ENCODE measurements at regions not wholly inside any gene's neighbourhood (a gene's known extent, or its start where the extent isn't known, plus 50 kb on each side); places are given as distances from the start of the nearest gene placed in this dataset.

GRCh38 chr10:129089341-129089740, 377.7 kb upstream of the MGMT start:
- no peak for DNase-seq (ENCODE audit: low spot score)

- DNase-seq (ENCODE audit: low spot score), result no peak
These were observed 376.9 kb upstream of the MGMT start for GRCh38 chr10:129090165-129090564.

DNA sequence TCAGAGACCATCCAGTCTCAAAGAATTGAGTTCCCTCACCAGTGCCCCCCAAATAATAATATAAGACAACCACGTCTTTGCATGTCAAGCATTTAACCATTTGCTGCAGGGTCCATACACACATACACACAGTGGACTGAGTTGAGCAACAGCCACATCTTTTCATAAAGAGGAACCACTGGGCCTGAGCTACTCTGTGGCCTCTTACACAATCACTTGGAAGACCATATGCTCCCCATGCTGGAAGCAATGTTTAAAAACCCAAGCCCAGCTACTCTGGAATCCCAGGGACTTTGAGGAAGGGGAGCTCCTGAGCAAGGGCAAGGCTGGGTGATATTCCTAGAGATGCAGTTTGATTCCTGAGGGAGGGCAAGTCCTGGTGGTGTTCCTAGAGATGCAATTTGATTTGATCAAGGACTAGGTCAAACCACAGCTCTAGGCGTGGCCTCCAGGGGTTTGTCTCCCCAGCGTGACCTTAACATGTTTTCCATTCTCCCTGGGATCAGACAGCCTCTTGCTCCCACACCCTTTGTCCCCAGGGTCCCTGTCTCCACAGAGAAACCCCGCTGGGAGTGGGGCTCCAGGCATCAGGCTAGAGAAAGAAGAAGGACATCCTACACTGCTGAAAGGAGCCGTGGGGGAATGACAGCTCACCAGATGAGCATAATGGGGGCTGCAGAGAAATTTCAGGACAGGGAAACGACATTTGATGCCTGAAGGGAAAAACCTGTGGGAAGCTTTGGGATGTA, 376.2 kb upstream of the MGMT start:
- DNase-seq (ENCODE audit: low spot score), result no peak

DNA sequence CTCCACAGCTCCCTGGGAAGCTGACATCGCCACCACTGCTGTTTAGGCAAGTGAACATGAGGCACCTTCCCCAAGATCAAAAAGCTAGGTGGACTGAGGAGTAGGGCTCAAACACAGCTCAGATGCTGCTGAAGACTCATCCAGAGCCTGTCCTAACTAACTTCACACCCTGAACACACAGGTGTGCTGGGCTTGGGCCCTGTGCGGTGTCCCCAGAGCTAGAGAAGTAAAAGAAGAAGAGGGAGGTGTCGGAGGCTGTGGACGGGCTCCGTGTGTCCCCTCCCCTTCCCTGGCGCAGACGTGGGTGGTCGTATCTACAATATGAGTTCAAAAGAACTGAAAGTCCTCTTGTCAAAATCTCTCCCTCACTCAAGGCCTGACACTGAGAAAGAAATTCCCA, 373.4 kb upstream of the MGMT start:
- no peak for DNase-seq (ENCODE audit: low spot score)

DNA sequence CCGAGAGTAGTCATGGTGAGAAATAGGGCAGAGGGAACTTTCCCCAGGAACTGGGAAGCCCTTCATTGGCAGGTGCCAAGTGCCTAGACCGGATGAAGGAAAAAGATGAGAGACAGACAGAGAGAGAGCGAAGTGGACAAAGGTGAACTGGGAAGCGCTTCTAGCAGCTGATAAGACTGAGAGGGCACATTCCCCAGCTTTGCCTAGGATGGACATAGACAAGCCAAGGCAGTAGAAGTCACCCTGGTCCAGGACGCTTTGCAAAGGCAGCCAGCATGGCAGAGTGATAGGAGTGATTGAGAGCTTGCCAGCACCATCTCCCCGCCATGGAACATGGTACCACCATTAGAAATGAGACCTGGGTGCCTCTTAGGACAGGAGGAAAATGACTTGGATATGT, 372.8 kb upstream of the MGMT start:
- no peak for DNase-seq (ENCODE audit: low spot score)

DNA sequence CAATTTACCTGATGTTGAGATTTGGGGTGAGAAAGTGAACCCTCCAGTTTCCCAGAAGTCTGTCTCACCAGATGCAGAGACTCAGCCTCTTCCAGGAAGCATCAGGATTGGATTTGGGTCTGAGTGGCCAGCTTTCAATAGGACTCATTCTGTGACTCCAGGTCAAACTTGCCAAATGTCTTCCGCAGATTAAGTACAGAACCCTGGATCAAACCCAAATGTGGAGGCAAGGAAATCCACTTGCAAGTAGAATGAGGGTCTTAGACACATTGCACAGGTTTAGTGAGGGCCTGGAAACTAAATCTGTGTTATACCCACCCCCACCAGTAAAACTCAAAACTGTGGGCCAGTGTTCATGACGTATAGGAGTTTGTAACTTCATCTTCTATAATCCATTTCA, 372.2 kb upstream of the MGMT start:
- DNase-seq (ENCODE audit: low spot score), result no peak

DNA sequence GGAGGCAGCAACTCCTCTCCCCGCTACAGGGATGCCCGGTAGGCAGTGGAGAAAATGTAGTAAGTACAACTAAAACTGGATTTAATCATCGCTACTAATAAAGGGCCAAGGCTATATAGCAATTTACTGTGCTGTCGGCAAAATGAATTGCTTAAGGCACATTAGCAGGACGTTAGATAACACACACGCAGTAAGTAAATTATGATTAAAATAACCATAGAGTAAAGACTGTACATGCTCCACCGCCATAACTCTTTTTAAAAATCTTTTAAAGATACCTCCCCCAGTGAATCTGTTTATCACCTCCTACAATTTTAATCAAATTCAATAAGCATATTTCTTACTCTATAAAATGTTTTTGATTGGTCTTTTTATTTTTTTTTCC, 371.4 kb upstream of the MGMT start:
- DNase-seq (ENCODE audit: low spot score), result no peak

- DNase-seq (ENCODE audit: low spot score), result peak; percentile 63
These were observed 370.7 kb upstream of the MGMT start for GRCh38 chr10:129096065-129096984.

- DNase-seq (ENCODE audit: low spot score), result no peak
These were observed 369.2 kb upstream of the MGMT start for GRCh38 chr10:129097776-129098330.

GRCh38 chr10:129098517-129098916, 368.5 kb upstream of the MGMT start:
- DNase-seq (ENCODE audit: low spot score), result no peak

- no peak for DNase-seq (ENCODE audit: low spot score)
These were observed 367.6 kb upstream of the MGMT start for GRCh38 chr10:129099486-129099885.

DNA sequence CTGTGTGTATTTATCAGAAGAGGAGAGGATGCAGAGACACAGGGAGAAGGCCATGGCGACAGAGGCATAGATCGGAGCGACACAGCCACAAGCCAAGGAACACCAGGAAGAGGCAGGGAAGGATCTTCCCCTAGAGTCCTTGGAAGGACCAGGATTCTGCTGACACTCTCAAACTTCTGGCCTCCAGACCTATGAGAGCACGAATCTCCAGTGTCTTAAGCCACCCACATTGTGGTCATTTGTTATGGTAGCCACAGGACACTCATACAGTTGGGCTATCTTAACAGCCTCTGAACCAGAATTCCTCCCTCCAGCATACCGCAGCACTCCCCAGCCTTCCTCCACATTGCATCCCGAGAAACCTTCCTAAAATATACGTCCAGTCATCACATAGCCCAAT, 367.0 kb upstream of the MGMT start:
- no peak for DNase-seq (ENCODE audit: low spot score)

DNA sequence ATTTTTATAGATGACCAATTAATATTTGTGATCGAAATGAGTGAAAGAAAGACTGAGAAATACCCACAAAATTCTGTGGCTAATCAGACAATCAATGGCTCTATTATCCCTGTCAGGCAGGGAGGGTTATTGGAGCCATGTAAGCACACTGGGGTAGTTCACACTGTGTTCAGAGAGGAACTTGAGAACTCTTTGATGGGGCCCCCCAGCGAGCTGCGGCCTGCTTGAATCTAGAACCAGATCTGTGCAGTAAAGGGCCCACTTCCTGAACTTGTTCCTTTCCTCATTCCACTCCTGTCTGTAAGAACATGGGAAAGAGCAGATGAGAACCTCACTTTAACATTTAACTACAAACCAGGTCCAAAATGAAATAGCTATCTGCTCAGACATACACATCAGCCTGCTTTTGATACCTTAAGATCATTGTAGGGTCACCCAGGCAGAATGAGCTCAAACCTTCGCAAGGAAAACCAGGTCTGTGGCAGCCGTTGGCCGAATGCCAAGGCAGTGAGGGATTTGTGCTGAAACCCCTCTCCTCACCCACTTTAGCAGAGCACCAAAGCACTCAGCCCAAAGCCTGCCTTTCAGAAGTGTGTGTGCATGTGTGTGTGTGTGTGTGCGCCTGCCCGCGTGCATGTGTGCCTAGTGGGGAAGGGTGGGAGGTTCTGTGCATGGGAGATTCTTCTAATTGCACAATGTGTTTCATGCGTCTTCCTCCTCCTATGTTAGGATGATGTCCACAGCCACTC, 365.6 kb upstream of the MGMT start:
- DNase-seq (ENCODE audit: low spot score), result no peak

DNA sequence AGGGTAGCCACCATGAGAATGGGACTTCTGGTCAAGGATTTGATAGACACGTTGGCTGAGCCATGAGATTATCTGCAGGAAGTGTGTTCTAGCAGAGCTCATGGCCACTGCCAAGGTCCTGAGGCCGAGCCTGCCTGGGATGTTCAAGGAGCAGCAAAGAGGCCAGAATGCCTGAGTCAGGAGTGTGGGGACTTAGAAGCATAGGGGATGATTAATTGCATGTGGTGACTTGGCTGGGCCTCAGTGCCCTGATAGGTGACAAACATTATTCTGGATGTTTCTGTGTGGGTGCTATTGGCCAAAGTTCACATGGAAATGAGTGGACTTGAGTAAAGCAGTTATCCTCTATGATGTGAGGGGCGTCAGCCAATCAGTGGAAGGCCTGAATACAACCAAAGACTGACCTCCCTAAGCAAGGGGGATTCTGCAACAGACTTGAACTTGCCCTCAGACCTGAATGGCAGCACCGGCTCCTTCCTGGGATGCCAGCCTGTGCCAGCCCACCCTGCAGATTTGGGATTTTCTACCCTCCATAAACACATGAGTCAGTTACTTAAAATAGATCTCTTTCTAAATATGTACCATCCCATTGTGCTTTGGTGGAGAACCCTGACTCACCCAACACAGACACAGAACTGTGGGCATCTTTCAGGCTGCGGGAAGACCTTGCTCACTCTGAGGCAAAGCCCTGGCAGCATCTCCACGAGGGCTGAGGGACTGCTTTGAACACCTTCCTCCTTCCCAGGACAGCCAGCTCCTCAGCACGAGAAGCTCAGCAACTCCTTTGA, 363.9 kb upstream of the MGMT start:
- peak; percentile 23 for DNase-seq (ENCODE audit: low spot score)

GRCh38 chr10:129104266-129105045, 362.6 kb upstream of the MGMT start:
- no peak for DNase-seq (ENCODE audit: low spot score)

GRCh38 chr10:129105266-129105665, 361.8 kb upstream of the MGMT start:
- DNase-seq (ENCODE audit: low spot score), result no peak

DNA sequence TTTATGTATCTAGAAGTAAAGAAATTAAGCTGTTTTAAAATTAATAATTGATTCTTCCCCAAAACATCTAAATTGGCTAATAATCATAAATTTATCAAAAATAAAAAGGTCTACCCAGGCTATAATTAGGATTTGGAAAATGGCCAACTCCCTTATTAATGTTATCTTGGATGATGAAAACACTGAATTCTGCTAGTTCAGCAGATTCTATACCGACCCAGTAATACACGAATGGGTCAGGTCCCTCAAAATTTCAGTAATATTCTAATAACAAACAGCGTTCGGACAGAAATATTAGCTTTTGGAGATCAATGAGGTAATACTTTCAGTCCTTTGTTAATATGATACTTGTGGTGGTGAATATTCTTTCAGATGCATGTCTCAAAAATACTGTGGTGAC, 360.7 kb upstream of the MGMT start:
- no peak for DNase-seq (ENCODE audit: low spot score)

DNA sequence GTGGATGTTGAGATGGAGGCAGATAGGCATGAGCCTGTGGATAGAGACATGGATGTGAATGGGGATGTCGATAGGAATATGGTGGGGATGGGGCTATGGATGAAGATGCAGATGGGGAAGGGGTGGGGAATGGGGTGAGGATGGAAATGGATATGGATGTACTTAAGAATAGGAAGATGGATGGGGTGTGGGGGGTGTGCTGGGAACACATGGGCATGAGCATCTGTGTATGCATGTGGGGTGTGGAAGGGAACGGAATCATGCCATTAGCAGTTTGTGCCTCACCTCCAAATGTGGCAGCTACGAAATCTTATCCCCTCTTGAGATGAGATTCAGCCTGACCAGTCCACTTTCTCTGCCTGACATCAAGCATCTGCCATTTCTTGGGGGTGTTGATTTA, 359.5 kb upstream of the MGMT start:
- DNase-seq (ENCODE audit: low spot score), result no peak

GRCh38 chr10:129108378-129108777, 358.7 kb upstream of the MGMT start:
- no peak for DNase-seq (ENCODE audit: low spot score)

- no peak for DNase-seq (ENCODE audit: low spot score)
These were observed 358.0 kb upstream of the MGMT start for GRCh38 chr10:129108994-129109393.

GRCh38 chr10:129110780-129111179, 356.3 kb upstream of the MGMT start:
- no peak for DNase-seq (ENCODE audit: low spot score)

Measured in AG20443 (cell line).